Fibroblast of skin of left biceps (primary cell): ENCODE measurements at regions not wholly inside any gene's neighbourhood (a gene's known extent, or its start where the extent isn't known, plus 50 kb on each side); places are given as distances from the start of the nearest gene placed in this dataset.
A peak's percentile ranks its signal among the peaks of the same experiment; 100 is the strongest.

Source experiments
- DNase-seq, 2 experiments: peaks; one replicate each; pipeline ENCODE4 v3.0.0-alpha.2; 2013; ENCODE audit warnings: low read depth in 2 of 2

DNA sequence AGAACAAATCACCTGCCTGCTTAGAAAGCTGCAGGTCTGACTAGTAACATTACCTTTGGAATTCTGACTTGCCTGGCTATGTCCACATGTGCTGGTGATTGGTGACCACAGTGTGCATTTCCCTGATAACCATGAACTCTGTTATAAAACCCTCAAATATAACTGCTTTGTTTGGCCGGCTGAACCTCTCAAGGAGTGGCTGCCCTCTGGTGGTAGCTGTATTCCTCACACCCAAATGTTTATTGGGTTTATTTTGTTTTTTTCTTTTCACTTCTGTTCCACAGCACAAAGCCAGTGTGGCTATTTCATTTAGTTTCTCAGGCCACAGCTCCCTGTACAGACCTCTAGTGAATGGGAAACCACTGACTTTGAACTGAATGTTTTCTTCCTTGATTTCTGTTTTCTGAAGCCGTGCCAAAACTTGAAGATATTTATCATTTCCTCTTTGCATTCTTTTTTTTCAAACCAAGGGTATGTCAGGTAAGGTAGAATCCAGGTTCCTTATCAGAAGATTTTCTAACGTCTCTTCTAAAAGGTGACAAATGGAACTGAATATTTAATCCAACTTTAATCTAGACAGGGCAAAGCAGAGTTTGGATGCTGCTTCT is 549.0 kb upstream of the VRK2 start:
- DNase-seq: peak; percentile 5 to 20

DNA sequence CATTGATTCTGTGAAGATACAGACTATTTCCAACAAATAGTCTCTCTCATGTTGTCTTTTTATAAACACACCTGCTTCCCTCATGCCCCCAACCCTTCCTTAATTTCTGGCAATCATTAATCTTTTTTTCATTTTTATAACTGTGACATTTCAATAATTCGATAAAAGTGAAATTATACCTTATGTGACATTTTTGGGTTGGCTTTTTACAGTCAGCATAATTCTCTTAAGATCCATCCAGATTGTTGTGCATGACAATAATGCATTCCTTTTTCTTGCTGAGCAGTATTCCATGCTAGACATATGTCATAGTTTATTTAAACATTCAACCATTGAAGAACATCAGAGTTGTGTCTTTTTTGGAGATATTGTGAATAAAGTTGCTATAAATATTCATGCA is 541.8 kb upstream of the VRK2 start:
- DNase-seq: no peak

DNA sequence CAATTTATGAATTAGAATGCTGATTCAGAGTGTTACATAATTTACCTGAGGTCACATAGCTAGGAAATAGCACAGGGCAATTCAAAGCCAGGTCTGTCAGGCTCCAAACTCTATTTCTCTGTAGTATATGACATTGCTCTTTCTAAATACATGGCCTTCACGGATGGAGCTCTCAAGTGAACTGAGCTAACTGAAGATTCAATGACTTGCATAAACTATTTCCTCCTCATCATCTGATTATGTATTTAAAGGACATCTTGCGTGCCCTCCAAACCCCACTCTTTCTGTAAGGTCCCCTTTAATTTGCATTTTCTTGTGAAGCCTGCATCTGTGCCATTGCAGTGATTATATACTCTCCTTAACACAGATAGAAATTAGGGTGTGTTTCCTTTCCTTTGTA is 537.4 kb upstream of the VRK2 start:
- DNase-seq: no peak

DNA sequence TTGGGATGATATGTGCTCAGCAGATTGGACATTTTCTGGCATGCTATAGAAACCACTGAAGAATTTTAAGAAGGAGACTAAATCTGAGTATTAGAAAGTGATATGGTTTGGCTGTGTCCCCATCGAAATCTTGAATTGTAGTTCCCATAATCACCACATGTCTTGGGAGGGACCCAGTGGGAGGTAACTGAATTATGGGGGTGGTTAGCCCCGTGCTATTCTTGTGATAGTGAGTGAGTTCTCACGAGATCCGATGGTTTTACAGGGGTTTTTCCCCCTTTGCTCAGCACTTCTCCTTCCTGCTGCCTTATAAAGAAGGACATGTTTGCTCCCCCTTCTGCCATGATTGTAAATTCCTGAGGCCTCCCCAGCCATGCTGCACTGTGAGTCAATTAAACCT is 535.9 kb upstream of the VRK2 start:
- no peak for DNase-seq

DNA sequence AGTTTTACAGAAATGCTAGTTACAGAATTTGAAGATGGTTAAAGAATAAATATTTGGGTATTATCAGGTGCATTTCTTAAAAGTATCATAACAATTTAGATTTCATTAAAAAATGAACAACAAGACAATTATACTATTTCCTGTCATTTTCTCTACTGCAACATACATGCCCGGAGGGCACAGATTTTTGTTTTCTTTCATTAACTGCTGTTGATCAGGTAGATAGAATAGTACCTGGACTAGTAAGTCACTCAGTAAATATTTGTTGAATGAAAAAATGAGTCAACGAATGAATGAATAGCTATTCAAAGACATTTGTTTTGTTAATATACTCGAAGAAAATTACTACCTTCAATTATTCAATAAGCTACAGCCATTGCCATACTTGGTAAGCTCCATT is 531.2 kb upstream of the VRK2 start:
- DNase-seq: no peak

DNA sequence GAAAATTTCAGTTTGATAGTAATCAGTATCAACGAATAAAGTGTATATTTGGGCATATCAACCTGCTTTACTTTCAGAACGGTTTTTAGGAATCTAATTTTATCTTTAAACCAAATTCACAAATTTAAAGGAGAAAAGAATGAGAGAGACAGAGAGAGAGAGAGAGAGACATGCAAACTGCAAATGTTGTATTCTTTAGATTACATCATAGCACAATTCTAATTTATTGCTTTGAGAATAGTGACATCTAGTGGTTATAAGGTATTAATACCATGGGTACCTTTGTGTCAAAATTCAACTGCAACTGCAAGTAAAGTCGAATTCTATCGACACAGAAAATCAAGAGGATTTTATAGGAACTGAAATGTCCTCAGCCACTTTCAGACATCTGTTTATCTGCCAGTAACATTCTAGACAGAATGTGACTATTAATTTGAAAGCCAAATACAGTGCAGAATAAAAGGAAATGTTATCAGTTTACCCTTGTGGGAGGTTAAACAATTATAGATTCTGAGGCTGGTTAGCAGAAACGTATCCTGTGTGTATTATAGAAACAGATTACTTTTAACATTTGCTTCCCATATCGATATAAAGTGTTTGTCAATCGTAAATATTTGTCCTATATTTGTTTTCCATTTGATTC is 529.8 kb upstream of the VRK2 start:
- DNase-seq: peak; percentile 12 to 28

DNA sequence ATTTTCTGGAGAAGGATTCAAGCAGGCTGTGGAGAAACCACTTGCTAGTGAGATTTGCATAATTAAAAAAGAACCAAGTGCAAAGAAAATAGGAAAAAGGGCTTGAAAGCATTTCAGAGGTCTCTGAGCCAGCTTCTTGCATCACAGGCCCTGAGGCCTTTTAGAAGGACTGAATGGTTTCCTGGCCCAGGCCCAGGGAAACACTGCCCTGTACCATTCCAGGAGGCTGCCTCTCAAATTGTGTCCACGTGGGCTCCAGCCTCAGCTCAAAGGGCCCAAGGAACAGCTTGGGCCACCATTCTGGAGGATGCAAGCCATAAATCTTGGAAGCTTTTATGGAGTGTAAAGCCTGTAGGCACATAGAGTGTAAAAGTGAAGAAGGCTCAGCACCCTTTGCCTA is 523.3 kb upstream of the VRK2 start:
- no peak for DNase-seq

DNA sequence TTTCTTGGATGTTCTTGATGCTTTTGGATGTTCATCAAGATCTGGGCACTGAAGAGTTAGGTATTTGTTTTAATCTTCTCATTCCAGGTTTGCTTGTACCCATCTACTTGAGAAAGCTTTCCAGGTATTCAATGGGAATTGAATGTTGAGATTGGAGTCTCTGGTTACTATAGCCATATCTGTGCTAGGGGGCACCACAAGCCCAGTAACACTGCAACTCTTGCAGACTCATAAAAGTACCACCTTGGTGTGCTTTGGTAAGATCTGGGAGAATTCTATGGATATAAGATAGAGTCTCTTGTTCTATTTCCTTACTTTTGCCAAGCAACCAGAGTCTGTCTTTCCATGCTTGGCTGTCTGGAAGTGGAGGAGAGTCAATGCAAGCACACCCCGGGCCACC is 518.9 kb upstream of the VRK2 start:
- DNase-seq: no peak

DNA sequence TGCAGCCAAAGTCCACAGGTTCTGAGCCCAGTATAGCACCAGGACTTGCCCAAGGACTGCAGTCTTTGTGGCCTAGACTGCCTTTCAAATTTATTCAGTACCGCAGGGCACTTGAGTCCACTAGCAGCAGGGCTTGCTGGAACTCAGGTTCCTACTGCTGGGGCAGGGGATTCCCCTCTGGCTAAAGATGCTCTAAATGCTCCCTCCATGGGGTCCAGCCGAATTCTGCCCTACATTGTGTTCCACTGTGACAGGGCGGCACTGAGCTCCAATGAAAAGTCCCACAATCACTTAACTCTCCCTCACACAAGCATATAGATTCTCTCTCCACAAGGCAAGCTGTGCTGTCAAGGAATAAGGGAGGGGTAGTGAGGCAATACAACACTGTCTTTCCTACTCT is 518.1 kb upstream of the VRK2 start:
- no peak for DNase-seq

DNA sequence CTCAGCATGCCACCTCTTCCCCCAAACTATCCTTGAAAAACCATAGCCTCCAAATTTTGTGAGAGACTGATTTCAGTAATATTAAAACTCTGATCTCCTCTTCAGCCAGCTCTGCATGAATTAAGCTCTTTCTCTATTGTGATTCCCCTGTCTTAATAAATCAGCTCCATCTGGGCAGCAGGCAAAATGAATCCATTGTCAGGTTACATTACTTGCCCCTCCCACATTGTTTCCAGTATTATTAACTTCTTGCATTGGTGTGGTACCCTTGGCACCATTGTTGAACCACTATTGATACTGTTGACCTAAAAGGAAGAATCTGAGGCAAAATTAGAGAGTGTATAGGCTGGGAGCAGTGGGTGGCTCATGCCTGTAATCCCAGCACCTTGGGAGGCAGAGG is 512.2 kb upstream of the VRK2 start:
- no peak for DNase-seq

DNA sequence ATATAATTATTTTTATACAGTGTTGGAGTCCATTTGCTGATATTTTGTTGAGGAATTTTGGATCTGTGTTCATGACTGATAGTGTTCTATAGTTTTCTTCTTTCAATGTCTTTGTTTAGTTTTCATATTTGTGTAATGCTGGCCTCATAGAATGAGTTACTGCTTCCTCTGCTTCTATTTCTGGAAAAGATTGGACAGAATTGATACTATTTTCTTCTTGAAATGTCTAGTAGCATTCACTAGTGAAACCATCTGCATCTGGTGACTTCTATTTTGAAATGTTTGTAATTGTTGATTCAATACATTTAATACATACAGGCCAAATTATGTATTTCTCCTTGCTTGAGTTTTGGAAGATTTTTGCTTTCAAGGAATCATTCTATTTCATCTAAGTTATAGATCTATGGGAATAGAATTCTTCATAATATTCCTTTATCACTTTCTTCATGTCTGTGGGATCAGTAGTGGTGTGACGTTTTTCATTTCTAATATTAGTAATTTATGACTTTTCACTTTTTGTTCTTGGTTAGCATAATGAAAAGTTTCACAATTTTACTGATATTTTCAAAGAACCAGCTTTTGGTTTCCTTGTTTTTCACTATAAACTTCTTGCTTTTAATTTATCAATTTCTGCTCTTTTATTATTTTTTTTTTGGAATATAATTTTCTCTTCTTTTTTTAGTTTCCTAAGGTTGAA is 509.9 kb upstream of the VRK2 start:
- DNase-seq: no peak

DNA sequence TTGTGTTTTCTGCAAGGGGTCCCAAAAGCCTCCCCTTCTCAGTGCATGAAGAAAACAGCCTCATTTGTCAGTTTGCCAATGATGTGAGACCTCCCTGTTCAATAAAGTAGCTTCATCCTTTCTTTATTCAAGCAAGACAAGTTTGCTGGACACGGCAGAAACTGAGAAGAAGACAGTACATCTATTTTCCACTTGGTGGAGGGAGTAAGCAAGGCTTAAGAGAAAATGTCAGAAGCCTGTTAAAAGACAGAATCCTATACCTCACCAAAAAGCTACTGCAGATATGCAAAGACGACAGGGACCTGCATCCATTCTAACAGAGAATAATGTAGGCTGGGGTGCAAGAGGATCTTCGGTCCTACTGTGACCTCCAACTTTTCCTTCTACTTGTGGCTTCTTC is 506.8 kb upstream of the VRK2 start:
- DNase-seq: no peak

DNA sequence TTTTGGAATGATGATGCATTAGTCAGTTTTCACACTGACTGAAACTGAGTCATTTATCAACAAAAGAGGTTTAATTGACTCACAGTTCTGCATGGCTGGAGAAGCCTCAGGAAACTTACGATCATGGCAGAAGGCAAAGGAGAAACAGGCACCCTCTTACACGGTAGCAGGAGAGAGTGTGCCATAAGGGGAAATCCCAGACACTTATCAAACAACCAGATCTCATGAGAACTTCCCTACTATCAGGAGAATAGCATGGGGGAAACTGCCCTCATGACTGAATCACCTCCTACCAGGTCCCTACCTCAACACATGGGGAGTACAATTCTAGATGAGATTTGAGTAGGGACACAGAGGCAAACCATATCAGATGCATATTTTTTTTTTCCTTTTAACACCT is 504.5 kb upstream of the VRK2 start:
- DNase-seq: no peak

DNA sequence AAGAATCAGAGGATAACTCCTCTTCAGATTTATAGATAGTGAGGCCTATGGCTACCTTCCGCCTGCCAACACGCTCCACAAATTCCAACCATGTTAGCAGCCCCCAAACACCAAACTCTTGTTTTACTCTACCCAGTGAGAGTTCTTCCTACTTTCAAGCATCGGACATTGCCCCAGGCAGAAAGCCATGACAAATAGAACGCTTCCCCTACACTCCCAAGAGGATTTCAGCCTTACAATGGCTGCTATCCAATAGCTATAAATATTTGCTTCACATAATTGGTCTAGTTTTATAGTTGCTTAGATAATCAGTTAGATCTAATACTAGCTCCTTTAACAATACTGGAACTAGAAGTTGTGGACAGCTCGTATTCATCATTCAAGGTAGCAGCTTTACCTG is 503.4 kb upstream of the VRK2 start:
- no peak for DNase-seq

DNA sequence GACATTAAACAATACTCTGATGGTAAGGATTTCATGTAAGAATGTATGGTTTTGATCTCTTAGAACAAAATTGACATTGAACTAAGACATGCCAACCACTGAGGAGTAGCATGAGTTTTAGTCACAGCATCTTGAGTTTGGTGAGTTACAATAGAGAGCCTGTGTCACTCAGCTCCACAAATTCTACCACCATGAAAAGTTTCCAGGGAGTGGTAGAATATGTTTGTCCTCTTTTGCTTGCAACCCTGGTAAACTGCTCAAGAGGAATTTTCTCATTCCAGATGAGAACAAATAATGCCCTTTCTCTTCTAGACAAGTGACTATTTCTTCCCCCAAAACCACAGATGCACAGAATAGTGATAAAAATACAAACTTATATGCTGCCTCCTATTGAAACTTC is 502.0 kb upstream of the VRK2 start:
- no peak for DNase-seq

DNA sequence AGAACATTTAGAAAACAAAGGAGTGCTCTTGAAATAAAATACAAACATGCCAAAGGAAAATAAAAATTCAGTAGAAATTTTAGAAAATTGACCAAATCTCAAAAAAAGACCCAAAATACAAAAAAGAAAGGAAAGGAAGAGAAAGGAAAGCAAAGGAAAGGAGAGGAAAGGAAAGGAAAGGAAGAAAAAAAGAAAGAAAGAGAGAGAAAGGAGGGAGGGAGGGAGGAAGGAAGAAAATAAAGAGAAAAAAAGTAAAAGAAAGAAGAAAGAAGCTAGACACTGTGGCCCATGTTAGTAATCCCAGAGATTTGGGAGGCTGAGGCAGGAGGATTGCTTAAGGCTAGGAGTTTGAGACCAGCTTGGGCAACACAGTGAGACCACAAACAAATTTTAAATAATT is 500.1 kb upstream of the VRK2 start:
- no peak for DNase-seq

DNA sequence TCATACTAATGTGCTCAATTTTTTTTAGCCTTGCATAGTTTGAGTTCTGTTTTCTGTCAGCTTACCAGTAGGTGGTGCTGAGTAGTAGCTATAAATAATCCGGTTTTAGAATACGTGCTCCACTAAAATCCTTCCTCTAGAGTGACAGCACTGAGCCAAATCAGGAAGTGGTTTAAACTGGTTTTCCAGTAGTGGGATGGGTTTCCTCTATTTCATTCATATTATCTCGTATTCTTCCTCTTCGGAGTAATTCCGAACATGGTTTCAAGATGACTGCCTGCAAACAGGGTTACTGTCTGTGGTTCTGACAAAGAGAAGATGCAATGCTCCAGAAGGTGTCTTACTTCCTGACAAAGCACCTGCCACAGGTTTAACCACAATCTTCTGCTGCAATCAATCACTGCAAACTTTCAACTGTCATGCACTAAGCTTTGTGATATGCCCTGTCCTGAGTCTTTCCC is 496.9 kb upstream of the VRK2 start:
- no peak for DNase-seq

DNA sequence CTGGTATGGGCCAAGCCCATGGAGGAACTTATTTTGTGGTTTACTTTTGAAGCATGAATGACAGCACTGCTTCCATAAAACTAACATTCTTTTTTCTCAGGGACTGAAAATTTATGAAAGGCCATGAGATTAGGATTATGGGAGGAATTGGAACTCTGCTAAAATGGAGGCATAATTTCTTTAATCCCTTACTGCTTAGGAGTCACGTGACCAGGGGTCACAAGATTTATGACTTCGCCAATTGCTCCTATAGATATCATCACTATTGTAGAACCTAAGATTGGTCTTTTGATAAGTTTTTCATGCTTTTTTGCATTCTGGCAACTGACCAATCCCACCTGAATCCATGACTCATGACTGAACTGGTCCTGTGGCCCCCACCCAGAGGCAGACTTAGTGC is 495.7 kb upstream of the VRK2 start:
- no peak for DNase-seq

DNA sequence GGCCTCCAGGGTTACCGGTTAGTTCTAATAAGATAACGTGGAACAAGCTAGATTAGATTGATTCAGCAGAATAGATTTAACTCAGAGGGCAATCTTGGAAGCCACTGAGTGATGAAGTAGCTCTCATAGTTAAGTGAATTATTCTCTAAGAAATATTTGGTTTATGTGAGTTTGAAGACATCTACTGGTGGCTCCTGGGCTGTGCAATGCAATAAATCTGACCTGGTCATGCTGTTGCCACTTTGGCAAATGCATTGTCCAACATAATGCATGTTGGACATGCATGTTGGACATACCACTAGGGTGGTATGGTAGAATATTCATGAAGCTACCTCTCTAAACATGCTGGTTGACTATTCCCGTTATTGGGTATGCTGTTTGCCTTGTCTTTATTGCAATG is 493.7 kb upstream of the VRK2 start:
- DNase-seq: no peak

DNA sequence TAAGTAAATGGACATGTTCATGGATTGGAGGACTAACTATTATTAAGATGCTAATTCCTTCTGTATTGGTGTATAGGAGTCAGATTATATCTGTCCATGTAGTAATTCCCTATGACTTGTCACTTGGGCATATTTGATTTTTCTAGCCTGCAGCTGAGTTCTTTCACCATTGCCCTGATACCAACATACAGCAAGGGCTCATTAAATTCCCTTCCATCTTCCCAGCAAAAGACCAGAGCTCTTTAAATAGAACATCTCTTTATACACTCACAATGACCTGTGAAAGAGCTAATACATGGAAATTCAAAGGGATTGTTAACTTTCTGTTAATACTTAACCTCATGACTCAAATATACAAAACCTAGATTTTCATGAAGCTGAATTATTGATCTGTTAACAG is 492.3 kb upstream of the VRK2 start:
- DNase-seq: no peak

DNA sequence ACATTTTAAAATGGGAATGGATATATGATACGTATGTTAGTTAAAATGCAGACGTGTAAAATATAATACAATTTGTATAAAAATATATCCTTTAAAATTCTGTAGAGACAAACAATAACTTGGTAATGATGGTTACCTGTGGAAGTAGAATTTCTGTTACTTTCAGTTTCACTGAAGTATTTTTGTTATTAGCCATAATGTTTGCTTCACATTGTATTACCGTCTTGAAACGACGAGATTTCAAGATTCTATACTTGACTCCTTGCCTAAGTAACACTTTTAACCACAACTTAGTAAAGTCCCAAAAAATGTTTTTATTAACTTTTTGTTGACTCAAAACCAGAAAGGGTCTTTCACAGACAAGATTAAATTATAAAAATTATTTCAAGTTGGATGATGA is 488.3 kb upstream of the VRK2 start:
- no peak for DNase-seq

DNA sequence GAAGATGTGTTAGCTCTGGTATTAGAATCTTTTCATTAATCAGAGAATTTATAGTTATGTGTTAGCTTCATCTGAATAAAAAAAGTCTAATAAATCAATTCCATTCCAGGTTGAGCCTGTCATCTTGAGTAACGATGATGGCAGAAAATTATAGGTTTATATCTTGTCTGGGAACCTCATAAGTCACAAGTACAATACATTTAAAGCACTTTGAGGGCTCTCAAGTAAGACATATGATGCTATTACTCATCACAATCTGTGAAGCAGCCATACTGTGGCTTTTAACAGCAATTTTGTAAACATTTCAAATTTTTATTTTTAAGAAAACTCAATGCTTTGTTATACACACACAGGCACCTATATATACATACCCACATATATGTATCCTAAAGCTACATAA is 484.1 kb upstream of the VRK2 start:
- no peak for DNase-seq

DNA sequence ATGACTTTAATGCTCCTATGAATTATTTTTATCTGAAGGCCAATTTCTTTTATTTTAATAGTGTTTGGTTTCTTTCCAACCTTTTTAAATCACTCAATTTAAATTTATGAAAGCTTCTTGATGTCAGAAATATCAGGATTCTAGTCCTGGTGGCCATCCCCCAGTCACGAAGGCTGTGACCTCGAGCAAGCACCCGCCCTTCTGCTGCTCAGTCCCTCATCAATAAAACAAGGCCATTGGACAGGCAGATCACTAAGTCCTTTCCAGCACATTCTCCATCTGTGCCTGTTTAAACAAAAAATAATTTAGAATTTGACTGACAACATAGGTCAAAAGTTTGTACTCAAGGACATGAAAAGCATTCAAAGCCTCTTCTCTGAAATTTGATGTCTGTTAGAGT is 483.6 kb upstream of the VRK2 start:
- DNase-seq: no peak

DNA sequence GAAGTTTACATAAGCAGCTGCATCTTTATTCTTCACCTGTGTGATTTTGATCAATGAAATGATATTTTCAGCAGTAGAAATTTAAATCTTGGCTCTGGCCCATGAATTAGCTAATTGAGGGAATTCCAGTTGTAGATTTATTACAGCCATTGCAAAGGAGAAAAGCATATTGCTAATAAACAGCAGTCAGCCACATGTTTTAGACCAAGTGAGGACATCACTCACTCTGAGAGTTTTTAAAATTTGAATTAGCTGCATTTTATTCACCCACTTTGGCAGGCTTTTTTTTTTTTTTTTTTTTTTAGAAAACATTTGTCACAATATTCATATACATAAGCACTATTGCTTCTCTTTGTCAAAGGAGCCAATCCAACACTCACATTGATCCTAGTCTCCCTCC is 479.4 kb upstream of the VRK2 start:
- no peak for DNase-seq
